Jurkat, Clone E6-1 (cell line): ENCODE measurements at regions not wholly inside any gene's neighbourhood (a gene's known extent, or its start where the extent isn't known, plus 50 kb on each side); places are given as distances from the start of the nearest gene placed in this dataset.

Experiments used
- DNase-seq: peaks from one replicate; pipeline ENCODE4 v3.0.0-alpha.2; 2011; ENCODE audit warnings: low read depth, low spot score
- H3K4me3 ChIP-seq: 2 replicates; pipeline ENCODE4 v1.5.1; 2011; ENCODE audit warnings: mild to moderate bottlenecking, low read length, control low read depth, moderate library complexity

DNA sequence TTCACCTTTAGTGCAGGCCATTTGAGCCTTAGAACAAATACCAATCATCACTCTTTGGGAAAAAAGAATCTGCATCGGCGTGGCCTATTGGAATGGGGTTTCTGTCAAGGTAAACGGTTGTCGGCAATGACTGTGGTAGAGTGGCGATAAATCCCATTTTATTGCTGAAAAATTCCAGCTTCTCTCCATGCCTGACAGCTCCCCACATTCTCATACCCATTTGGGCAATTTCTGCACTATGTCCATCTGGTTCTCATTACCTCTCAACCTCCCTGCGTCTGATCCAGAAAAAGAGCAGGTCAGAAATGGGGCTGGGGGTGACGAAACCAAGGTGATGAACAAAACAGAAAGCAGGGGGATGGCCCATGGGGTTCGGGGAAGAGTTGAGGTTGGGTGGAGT lies 254.0 kb downstream of the MEIS1 start:
- no peak for DNase-seq
- no peak overlapping the region for H3K4me3 ChIP-seq

DNA sequence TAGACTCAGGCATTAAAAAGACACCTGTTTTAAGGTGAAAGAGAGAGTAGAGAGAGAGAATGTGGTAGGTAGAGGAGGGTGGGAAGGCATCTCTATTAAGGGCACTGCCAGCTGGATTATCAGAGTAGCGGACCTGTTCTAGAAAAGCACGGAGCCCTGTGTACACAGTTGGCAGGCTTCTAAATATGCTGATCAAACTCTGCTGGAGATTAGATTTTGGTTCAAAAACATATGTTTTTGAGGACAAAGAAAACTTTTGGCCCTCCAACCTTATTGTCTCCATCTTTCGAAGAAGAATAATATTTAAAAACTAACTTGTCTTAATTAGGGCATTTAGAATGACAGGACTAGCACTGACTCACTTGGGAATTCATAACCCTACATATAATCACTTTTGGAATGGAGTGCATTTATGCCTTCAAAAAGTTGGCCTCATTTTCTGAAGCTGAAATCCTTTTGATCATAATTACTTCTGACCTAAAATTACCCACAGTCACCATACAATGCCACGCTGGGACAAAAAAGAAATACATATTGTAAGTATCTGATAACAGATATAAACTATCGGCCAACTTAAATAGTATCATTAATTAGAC lies 254.6 kb downstream of the MEIS1 start:
- no peak for DNase-seq
- H3K4me3 ChIP-seq = no peak overlapping the region

DNA sequence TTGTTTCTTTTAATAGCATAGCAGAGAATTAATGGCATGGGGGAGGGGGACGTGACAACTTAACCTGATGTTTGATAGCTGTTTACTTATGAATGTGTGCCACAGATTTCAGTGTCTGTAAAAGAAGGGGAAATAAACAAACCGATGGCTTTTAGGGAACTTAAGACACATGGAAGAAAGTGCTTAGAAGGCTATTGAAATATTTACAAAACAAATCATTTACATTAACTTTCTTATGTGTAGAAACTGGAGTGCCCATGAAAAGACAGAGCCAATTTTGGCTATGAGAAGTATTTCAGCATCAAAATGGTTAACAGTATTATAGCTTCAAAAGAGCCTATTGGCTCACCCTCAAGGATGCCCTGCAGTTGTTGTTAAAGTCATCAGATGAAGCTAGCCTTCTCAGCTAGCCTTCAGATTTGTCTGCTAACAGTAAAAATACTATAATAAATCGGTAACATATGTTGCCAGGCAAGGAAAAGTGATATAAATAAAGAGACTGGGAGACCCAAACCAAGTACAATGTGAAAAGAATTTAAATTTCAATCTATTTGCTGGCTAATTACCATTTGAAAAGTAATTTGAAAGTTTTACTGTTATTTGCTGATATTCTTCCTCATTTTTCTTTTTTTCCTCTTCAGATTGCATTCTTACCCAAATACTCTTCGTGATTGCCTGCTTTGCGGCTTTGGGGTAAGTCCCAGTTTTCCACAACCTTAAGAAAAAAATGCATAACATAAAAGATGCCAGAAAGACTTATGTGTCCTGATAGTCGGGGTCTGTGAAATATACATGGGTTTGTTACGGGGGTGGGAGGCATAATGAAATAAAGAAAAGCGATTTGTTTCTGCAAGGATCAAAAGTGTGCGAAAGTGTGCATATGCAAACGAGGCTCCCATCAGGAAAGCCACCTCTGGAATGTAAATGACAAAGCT lies 256.4 kb downstream of the MEIS1 start:
- DNase-seq = no peak

DNA sequence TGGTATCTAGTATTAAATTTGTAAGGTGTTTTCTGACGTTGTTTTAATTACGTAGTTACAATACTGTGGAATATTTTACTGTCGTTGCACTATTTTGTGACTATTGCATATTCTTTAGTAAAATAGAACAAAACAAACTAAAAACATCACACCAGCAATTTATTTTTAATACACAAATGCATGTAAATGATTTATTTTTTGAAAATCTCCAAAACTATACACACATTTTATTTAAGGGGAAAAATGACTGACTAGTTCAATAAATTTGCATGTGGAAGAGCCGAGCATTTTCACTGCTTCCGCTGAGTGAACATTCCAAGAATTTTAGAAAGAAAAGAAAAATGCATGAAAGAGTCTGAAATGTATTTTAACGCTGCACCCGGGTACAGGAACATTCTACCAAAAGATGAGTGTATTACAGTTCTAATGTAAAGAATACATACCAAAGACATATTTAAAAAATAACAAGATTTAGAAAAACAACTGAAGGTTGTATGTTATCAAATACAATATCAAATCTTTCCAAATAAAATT lies 257.7 kb downstream of the MEIS1 start:
- DNase-seq = no peak
- no peak overlapping the region for H3K4me3 ChIP-seq

More for the DNA sequence above, 256.4 kb downstream of the MEIS1 start:
- no peak overlapping the region for H3K4me3 ChIP-seq

DNA sequence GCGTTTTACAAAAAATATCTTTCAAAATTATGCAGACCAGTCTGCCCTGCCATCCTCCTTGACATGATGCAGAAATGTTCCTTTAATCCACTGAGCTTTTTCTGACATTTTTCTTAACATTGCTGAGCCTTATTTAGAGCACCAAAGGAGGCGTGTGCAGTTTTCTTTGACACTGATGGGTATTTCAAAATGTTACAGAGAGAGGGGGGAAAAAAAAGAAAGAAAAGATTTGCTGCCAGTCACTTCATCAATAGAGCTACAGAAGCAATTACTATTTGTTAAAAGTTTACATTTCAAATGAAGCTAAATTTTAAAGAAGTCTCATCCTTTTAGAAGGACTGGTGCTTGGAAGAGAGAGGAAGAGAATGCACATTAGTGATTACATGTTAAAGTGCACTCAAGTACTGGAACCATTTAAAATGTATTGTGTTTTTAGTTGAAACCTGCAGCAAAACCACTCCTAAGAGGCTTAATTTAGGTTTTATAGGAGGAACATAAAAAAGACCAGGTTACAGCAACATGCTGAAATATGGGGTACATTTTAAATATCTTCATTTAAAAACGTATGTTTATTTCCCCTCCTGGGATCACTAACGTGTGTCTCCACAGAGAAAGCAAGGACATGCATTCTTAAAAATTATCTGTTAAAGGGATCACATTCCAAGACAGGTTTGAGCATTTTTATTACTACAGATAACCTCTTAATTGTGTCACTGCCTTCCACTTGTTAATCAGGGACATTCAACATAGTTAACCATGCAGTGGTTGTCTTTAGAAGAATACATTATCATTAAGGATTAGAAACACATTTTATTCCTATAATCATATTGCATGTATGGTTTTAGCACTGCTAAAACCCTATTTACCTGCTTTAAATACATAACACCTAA lies 258.4 kb downstream of the MEIS1 start:
- no peak overlapping the region for H3K4me3 ChIP-seq
- DNase-seq = no peak

DNA sequence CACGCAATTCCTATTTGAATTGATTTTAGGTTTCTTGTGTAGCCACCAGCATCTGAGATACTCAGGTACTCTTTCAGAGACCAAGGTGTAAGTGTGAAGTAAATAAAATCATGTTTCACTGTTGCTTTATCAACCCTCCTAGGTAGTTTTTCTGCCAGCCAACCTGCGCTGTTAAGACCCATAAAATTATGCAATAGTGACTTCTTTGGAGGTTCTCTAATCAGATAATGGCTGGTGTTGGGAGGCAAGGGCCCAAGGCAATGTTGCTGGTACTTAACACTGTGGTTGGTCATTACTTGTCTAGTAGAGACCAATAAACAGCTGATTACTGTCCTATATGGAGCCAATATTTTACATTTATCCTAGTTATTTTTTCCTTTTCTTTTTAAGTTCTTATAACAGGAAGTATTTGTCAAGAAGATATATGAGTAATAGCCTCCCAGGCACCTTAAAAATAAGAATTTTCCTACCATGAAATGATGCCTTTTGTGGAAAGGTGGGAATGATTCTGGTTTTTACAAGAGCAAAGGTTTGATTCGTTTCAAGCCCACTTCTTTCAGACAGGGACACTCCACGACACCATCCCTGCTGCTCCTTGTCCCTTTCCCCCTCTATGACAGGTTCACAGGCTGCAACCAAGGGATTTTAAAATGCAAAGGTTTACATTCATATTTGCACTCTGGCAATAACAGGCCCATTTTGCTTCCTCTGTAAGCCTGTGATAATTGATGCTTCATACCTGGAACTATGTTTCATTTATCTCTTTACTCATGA lies 259.3 kb downstream of the MEIS1 start:
- DNase-seq = no peak
- no peak overlapping the region for H3K4me3 ChIP-seq

DNA sequence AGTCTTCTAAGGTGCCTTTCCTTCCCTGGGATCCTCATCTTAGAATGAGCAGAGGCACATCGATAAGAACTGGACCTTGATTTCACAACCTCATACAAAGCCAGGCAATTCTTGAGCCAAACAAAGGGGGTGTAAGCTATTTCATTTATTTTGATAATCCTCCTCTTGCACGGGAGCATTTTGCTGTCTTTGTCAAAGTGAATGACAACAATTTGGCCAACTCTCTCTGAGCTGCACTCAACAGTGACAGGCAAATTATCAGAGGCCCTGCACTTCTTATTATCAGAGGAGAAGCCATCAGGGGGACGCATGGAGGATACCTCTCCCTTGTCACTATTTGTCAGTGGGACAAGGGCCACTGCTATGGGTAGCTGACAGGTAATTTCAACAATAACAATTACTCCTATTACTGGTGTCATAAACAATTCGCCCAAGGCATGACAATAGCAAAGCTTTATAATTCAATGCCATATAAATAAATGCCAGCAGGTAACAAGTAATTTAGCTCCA lies 260.4 kb downstream of the MEIS1 start:
- no peak overlapping the region for H3K4me3 ChIP-seq
- DNase-seq = no peak

DNA sequence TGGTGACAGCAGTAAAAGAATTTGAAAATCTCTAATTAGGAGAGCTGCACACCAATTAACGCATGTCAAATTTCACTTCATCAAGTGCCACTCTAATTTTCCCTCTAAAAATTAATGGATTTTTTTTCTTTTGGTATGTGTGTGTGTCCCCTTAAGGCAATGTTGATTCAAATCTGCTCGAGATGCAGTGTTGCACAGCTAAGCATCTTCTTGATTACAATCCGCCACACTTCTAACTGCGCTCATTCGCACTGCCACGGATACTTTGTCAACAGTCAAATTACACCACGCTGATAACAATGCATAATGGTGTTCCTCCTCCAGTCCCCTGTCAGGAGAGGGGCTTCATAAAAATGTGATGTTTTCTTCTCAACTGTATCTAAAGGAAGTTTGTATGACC lies 261.4 kb downstream of the MEIS1 start:
- H3K4me3 ChIP-seq = no peak overlapping the region
- no peak for DNase-seq

DNA sequence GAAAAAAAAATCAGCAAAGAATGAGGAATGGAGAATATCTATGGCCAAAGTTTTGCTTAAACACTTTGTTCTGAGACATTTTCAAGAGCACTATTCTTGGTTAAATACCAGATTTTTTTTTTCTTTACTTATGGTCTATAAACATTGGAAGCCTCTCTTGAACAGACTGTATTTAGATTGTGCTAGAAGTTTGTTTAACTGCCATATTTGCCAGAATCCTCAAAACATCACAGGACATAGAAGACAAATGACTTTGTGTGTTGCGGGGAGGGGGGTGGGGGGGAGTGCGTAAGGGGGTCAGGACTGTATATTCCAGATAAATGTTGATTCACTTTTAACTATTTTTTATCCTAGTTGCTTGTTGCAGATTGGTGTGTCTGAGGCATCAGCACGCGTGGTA lies 262.0 kb downstream of the MEIS1 start:
- H3K4me3 ChIP-seq = no peak overlapping the region
- DNase-seq = no peak

DNA sequence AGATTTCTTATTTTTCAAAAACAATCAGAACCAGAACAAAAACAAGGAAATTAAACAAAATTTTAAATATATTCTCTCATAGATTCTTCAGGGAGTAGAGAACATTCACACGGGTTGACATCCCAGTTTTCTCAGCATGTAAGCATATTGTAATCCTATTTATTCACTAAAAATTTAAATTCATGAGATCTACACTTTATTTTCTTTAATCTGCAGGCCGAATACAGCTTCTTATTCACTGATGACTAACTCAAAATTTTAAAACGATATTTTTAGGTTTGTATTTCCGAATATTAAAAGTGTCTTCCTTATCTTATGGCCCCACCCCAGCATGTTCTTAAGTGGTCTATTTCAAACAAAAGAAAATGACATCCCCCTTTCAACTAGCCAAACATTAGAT lies 262.4 kb downstream of the MEIS1 start:
- no peak for DNase-seq

DNA sequence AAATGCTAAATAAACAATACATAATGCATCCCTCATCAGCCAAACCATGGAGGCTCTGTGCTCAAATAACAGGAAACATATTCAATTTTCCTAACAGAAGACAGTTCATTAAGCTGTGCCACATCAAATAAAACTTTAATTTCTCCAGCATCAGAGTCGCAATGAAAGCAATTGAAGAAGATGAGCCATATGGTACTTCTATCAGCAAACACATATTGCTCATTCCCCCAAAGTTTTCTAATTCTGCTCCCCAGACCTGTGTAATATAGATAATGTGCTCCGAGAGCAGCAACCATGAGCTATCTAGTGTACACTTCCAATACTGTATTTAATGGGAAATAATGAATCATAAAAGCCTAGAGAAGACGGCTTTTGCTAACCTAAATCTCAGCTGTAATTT lies 263.2 kb downstream of the MEIS1 start:
- no peak for DNase-seq

More for the DNA sequence above, 262.4 kb downstream of the MEIS1 start:
- no peak overlapping the region for H3K4me3 ChIP-seq

DNA sequence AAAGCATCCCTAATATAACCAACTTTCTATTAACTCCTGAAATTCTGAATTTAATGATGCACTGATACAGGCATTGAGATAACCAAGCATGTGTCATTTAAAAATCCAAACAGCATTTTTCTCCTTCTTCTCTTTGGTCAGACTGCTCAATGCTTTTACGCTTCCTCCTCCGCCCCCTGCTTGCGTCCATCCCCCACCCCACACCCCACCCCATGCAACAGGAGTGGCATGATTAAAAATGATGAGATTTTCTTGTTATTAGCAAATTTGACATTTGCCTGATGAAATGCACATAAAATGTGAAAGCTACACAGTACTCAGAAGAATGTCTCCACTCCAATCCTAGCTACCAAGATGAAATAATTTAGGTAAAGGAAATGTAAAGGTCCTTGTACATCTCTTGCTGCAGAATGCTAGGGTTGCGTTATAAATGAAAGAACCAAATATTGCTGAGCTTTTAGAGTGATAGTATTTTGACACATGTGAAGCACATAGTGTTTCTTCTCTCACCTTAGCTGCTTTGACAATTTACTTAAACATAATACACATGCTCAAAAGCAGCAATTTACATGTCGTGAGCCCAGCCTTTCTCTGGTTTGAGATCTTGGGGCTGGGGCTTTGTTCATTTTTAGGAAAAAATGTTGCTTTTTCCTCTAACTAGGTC lies 263.8 kb downstream of the MEIS1 start:
- DNase-seq = no peak
- H3K4me3 ChIP-seq = no peak overlapping the region

More for the DNA sequence above, 263.2 kb downstream of the MEIS1 start:
- no peak overlapping the region for H3K4me3 ChIP-seq

DNA sequence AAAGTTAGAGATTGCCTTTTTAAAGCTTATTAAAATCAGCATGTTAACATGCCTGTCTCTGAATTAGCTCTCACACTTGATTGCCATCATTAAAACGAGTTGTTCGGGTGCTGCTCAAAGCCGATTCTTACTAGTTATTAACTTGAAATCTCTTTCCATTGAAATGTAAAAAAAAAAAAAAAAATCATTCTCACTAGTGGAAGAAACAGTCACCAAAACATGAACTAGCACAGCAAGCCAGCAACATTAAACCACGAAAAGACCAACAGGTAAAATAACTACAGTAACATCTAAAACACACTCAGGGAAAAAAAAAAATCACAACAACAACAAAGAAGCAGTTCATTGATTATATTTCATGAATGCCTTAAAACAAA lies 264.5 kb downstream of the MEIS1 start:
- no peak for DNase-seq

DNA sequence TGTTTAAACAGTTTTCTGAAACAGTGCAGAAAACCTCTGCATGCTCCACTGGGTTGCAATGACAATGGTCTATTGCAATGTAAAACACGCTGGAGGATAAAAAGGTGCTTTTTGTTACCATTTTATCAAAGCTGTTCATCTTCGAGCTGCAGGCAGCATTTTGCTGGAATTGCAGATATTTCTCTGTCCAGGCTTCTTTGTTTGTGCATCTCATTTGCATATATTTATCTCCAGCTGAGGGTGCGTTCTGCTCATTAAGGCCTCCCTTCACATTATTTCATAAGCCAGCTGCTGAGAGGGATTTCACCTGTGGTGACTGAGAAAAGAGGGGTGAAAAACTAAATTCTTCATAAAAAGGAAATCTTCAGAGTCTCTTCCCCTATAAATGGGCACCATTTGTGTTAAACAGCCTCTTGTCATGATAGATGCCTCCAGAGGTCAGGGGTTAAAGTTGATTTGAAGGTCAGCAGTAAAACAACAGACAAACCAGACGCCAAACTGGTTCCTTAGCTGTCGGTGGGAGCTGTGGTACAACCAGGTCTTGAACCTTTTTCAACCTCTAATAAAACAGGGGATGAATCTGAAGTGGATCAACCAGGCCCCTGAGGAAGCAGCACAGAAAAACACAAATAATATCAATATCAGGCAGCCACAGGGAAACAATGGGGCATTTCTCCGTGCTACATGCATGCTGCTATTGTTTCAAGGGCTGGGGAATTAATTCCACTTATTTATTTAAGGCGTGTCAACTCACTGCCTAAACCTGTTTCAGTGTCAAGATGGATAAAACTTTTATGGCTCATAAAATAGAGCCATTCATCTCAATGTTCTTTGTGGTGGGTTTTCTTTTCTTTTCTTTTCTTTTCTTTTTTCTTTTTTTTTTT lies 265.1 kb downstream of the MEIS1 start:
- no peak for DNase-seq
- no peak overlapping the region for H3K4me3 ChIP-seq

More for the DNA sequence above, 264.5 kb downstream of the MEIS1 start:
- no peak overlapping the region for H3K4me3 ChIP-seq

DNA sequence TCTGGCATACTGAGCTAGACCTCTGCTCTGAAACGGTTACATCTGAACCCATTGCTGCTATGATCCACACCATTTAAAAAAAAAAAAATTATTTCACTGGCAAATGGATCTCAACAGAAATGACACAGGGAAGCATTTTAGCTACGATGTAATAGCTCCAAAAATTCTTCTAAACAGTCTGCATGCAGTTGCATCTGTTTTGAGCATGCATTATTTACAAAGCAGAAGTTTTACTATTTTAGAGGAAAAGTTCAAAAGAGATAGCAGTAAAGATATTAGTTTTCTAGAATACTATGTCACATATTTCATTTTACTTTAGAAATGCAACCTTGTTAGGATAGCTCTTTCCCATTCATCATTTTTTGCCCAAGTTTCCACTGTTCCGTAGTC lies 265.7 kb downstream of the MEIS1 start:
- no peak for DNase-seq
- no peak overlapping the region for H3K4me3 ChIP-seq

DNA sequence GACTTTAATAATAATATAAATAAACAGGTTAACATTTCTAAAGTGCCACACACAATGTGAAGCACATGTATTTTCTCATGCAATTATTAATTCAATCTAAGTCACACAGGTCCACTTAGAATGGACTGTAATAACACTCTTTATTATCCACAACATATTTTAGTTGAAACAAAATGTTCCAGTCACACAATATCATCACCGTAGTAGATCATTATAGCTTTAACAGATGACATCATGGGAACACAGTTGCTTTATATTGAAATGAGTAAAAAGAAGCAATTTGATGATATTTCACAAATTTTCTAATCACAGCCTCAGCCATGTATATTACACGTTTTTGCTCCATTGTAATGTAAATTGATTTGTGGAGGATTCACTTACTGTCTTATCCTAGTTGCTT lies 266.3 kb downstream of the MEIS1 start:
- DNase-seq = no peak
- no peak overlapping the region for H3K4me3 ChIP-seq

DNA sequence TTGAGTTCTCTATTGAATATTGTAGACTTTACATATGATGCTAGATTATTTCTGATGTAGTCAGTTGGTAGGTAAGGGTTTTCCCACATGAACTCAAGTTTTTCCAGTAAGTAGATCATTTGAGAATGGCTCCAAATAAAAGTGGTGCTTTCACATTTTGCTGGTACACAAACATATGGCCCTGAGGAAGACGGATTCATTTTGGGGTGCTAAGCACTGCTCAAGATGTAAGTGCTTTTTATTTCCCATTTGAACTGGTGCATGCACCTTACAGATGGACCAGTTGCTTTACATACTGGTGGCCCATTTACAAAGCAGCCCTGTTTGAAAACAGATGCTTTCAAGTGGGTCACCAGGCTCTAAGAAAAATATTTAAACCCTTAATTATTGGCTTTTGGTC lies 266.7 kb downstream of the MEIS1 start:
- DNase-seq = no peak
- no peak overlapping the region for H3K4me3 ChIP-seq
